ENCODE measurements at regions not wholly inside any gene's neighbourhood (a gene's known extent, or its start where the extent isn't known, plus 50 kb on each side); places are given as distances from the start of the nearest gene placed in this dataset.

GRCh38 chr9:13932528-13933267, 381.2 kb downstream of the NFIB start:
- H2BK120ac ChIP-seq (ENCODE audit: insufficient read depth, low read length, poor library complexity), result no peak overlapping the region
- no peaks in the 10 kb centered on the region for H3K27me3 ChIP-seq (ENCODE audit: insufficient read depth, low read length)
- no peak overlapping the region for H4K91ac ChIP-seq (ENCODE audit: low read depth, low read length)
- WGBS (ENCODE audit: extremely low coverage, insufficient coverage, insufficient read length), result no CpG with 5 or more reads among the region's 9 CpGs
- no peaks in the 10 kb centered on the region for H3K4me1 ChIP-seq (ENCODE audit: control insufficient read depth in 1 of 2, insufficient read depth in 2 of 2, low read length in 2 of 2)
- no peak overlapping the region for H4K12ac ChIP-seq (ENCODE audit: low read depth, low read length)
- H3K23ac ChIP-seq (ENCODE audit: low read length), result no peak overlapping the region
- no peaks in the 10 kb centered on the region for H3K9me3 ChIP-seq (ENCODE audit: insufficient read depth, low read depth, low read length)
- no peak overlapping the region for H3K4ac ChIP-seq (ENCODE audit: low read depth, low read length)
- H3K4me3 ChIP-seq (ENCODE audit: low read depth, low read length), result no peak overlapping the region
- no peak overlapping the region for H3K27ac ChIP-seq (ENCODE audit: low read depth, low read length)
- H3K36me3 ChIP-seq (ENCODE audit: control insufficient read depth in 1 of 2, insufficient read depth in 2 of 2, low read length in 2 of 2), result no peaks in the 10 kb centered on the region
- H2BK5ac ChIP-seq (ENCODE audit: low read depth, low read length, poor library complexity), result no peak overlapping the region
- no peak overlapping the region for H2AK5ac ChIP-seq (ENCODE audit: low read length)
- H3K79me1 ChIP-seq (ENCODE audit: low read length), result no peaks in the 10 kb centered on the region
- DNase-seq, result no peak
- H3K18ac ChIP-seq (ENCODE audit: low read length), result no peak overlapping the region
- H2AFZ ChIP-seq (ENCODE audit: insufficient read depth, low read length, poor library complexity), result no peak overlapping the region
- no peak overlapping the region for H3K14ac ChIP-seq (ENCODE audit: low read length)
- no peak overlapping the region for H3K9ac ChIP-seq (ENCODE audit: low read length)
- no peak overlapping the region for H3K4me2 ChIP-seq (ENCODE audit: low read length)
- H2BK12ac ChIP-seq (ENCODE audit: low read length), result no peak overlapping the region
- H4K8ac ChIP-seq (ENCODE audit: low read depth, low read length), result no peak overlapping the region
- H3K79me2 ChIP-seq (ENCODE audit: control insufficient read depth, insufficient read depth, low read length, poor library complexity), result no peaks in the 10 kb centered on the region

- Histone ChIP-seq H2AK5ac (ENCODE audit: low read length) (no peak overlapping the region), H3K14ac (ENCODE audit: low read length) (no peak overlapping the region), H3K4me2 (ENCODE audit: low read length) (no peak overlapping the region), H4K12ac (ENCODE audit: low read depth, low read length) (no peak overlapping the region), H3K4me1 (ENCODE audit: control insufficient read depth in 1 of 2, insufficient read depth in 2 of 2, low read length in 2 of 2) (no peaks in the 10 kb centered on the region), H3K4me3 (ENCODE audit: low read depth, low read length) (no peak overlapping the region), H2BK5ac (ENCODE audit: low read depth, low read length, poor library complexity) (no peak overlapping the region), H3K27me3 (ENCODE audit: insufficient read depth, low read length) (no peaks in the 10 kb centered on the region), H3K79me1 (ENCODE audit: low read length) (no peaks in the 10 kb centered on the region), H2BK120ac (ENCODE audit: insufficient read depth, low read length, poor library complexity) (no peak overlapping the region), H3K18ac (ENCODE audit: low read length) (no peak overlapping the region), H3K79me2 (ENCODE audit: control insufficient read depth, insufficient read depth, low read length, poor library complexity) (no peaks in the 10 kb centered on the region), H2AFZ (ENCODE audit: insufficient read depth, low read length, poor library complexity) (no peak overlapping the region), H2BK12ac (ENCODE audit: low read length) (no peak overlapping the region), H3K9me3 (ENCODE audit: insufficient read depth, low read depth, low read length) (no peaks in the 10 kb centered on the region), H3K23ac (ENCODE audit: low read length) (no peak overlapping the region), H4K91ac (ENCODE audit: low read depth, low read length) (no peak overlapping the region), H3K4ac (ENCODE audit: low read depth, low read length) (no peak overlapping the region), H3K27ac (ENCODE audit: low read depth, low read length) (no peak overlapping the region), H3K36me3 (ENCODE audit: control insufficient read depth in 1 of 2, insufficient read depth in 2 of 2, low read length in 2 of 2) (no peaks in the 10 kb centered on the region), H4K8ac (ENCODE audit: low read depth, low read length) (no peak overlapping the region), H3K9ac (ENCODE audit: low read length) (no peak overlapping the region)
- WGBS (ENCODE audit: extremely low coverage, insufficient coverage, insufficient read length), result no CpG with 5 or more reads among the region's 2 CpGs
- no peak for DNase-seq
These were observed 384.9 kb downstream of the NFIB start for GRCh38 chr9:13929013-13929412.

GRCh38 chr9:13923381-13923780, 390.6 kb downstream of the NFIB start:
- no peaks in the 10 kb centered on the region for H3K4me1 ChIP-seq (ENCODE audit: control insufficient read depth in 1 of 2, insufficient read depth in 2 of 2, low read length in 2 of 2)
- H3K79me1 ChIP-seq (ENCODE audit: low read length), result no peaks in the 10 kb centered on the region
- H3K4ac ChIP-seq (ENCODE audit: low read depth, low read length), result no peak overlapping the region
- no peak overlapping the region for H3K27ac ChIP-seq (ENCODE audit: low read depth, low read length)
- no peak overlapping the region for H4K91ac ChIP-seq (ENCODE audit: low read depth, low read length)
- H3K27me3 ChIP-seq (ENCODE audit: insufficient read depth, low read length), result no peaks in the 10 kb centered on the region
- no peak for DNase-seq
- no peak overlapping the region for H4K12ac ChIP-seq (ENCODE audit: low read depth, low read length)
- no peak overlapping the region for H3K14ac ChIP-seq (ENCODE audit: low read length)
- H3K4me3 ChIP-seq (ENCODE audit: low read depth, low read length), result no peak overlapping the region
- no peak overlapping the region for H4K8ac ChIP-seq (ENCODE audit: low read depth, low read length)
- no peak overlapping the region for H3K18ac ChIP-seq (ENCODE audit: low read length)
- H3K23ac ChIP-seq (ENCODE audit: low read length), result no peak overlapping the region
- no peak overlapping the region for H3K9ac ChIP-seq (ENCODE audit: low read length)
- H2BK12ac ChIP-seq (ENCODE audit: low read length), result no peak overlapping the region
- H3K4me2 ChIP-seq (ENCODE audit: low read length), result no peak overlapping the region
- no peak overlapping the region for H2BK120ac ChIP-seq (ENCODE audit: insufficient read depth, low read length, poor library complexity)
- H2BK5ac ChIP-seq (ENCODE audit: low read depth, low read length, poor library complexity), result no peak overlapping the region
- no CpG with 5 or more reads among the region's 4 CpGs for WGBS (ENCODE audit: extremely low coverage, insufficient coverage, insufficient read length)
- H3K36me3 ChIP-seq (ENCODE audit: control insufficient read depth in 1 of 2, insufficient read depth in 2 of 2, low read length in 2 of 2), result no peaks in the 10 kb centered on the region
- H3K79me2 ChIP-seq (ENCODE audit: control insufficient read depth, insufficient read depth, low read length, poor library complexity), result no peaks in the 10 kb centered on the region
- H3K9me3 ChIP-seq (ENCODE audit: insufficient read depth, low read depth, low read length), result no peaks in the 10 kb centered on the region
- no peak overlapping the region for H2AFZ ChIP-seq (ENCODE audit: insufficient read depth, low read length, poor library complexity)
- no peak overlapping the region for H2AK5ac ChIP-seq (ENCODE audit: low read length)

- Histone ChIP-seq H3K23ac (ENCODE audit: low read length) (no peak overlapping the region), H2BK12ac (ENCODE audit: low read length) (no peak overlapping the region), H4K8ac (ENCODE audit: low read depth, low read length) (no peak overlapping the region), H3K27ac (ENCODE audit: low read depth, low read length) (no peak overlapping the region), H4K12ac (ENCODE audit: low read depth, low read length) (no peak overlapping the region), H3K4me1 (ENCODE audit: control insufficient read depth in 1 of 2, insufficient read depth in 2 of 2, low read length in 2 of 2) (no peaks in the 10 kb centered on the region), H4K91ac (ENCODE audit: low read depth, low read length) (no peak overlapping the region), H3K4me3 (ENCODE audit: low read depth, low read length) (no peak overlapping the region), H3K9ac (ENCODE audit: low read length) (no peak overlapping the region), H3K4ac (ENCODE audit: low read depth, low read length) (no peak overlapping the region), H3K9me3 (ENCODE audit: insufficient read depth, low read depth, low read length) (no peaks in the 10 kb centered on the region), H2BK120ac (ENCODE audit: insufficient read depth, low read length, poor library complexity) (no peak overlapping the region), H3K4me2 (ENCODE audit: low read length) (no peak overlapping the region), H2AFZ (ENCODE audit: insufficient read depth, low read length, poor library complexity) (no peak overlapping the region), H3K18ac (ENCODE audit: low read length) (no peak overlapping the region), H2BK5ac (ENCODE audit: low read depth, low read length, poor library complexity) (no peak overlapping the region), H3K36me3 (ENCODE audit: control insufficient read depth in 1 of 2, insufficient read depth in 2 of 2, low read length in 2 of 2) (no peaks in the 10 kb centered on the region), H3K79me1 (ENCODE audit: low read length) (no peaks in the 10 kb centered on the region), H2AK5ac (ENCODE audit: low read length) (no peak overlapping the region), H3K14ac (ENCODE audit: low read length) (no peak overlapping the region), H3K79me2 (ENCODE audit: control insufficient read depth, insufficient read depth, low read length, poor library complexity) (no peaks in the 10 kb centered on the region), H3K27me3 (ENCODE audit: insufficient read depth, low read length) (no peaks in the 10 kb centered on the region)
- DNase-seq, result no peak
These were observed 393.4 kb downstream of the NFIB start for GRCh38 chr9:13920557-13920956.
